Astrocyte (in vitro differentiated cells and primary cell): ENCODE measurements at regions not wholly inside any gene's neighbourhood (a gene's known extent, or its start where the extent isn't known, plus 50 kb on each side); places are given as distances from the start of the nearest gene placed in this dataset.
"Not testable (repeated sequence)": the region's sequence is repeated elsewhere in the genome, so short reads cannot be mapped to it uniquely, and the experiment has no call there.

Experiments
- EZH2 ChIP-seq: IDR thresholded peaks from 2 replicates; pipeline ENCODE4 v1.6.1; 2012; ENCODE audit warnings: mild to moderate bottlenecking, low read length, inconsistent platforms; ENCODE audit not compliant: insufficient read depth
- TF ChIP-seq, protein P1 (sequence below): IDR thresholded peaks from 2 replicates; pipeline ENCODE4 v1.5.1; 2011; ENCODE audit warnings: low read depth, mild to moderate bottlenecking, inconsistent platforms, low read length, moderate library complexity; ENCODE audit not compliant: insufficient read depth

GRCh38 chr21:13820286-13820685, 210.7 kb downstream of the POTED start:
- TF ChIP-seq, protein P1, sequence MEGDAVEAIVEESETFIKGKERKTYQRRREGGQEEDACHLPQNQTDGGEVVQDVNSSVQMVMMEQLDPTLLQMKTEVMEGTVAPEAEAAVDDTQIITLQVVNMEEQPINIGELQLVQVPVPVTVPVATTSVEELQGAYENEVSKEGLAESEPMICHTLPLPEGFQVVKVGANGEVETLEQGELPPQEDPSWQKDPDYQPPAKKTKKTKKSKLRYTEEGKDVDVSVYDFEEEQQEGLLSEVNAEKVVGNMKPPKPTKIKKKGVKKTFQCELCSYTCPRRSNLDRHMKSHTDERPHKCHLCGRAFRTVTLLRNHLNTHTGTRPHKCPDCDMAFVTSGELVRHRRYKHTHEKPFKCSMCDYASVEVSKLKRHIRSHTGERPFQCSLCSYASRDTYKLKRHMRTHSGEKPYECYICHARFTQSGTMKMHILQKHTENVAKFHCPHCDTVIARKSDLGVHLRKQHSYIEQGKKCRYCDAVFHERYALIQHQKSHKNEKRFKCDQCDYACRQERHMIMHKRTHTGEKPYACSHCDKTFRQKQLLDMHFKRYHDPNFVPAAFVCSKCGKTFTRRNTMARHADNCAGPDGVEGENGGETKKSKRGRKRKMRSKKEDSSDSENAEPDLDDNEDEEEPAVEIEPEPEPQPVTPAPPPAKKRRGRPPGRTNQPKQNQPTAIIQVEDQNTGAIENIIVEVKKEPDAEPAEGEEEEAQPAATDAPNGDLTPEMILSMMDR = not testable (repeated sequence)
- not testable (repeated sequence) for TF ChIP-seq EZH2
